Endothelial cell of umbilical vein (primary cell): ENCODE measurements at regions not wholly inside any gene's neighbourhood (a gene's known extent, or its start where the extent isn't known, plus 50 kb on each side); places are given as distances from the start of the nearest gene placed in this dataset.

ENCODE experiments used
- BruUV-seq: library from RNA; stranded (reverse); fragments of 400-500 nt; replicated peaks from 2 replicates; lab custom pipeline; 2021; lab: Mats Ljungman, UMichigan
- CTCF ChIA-PET: fragments of 300-600, 350-600 bp; sonication (Branson Sonifier 250); formaldehyde crosslinking; loops from one replicate; lab custom pipeline; 2021; ENCODE audit warnings: antibody characterized with exemption, inconsistent platforms; lab: Charles Lee
- POLR2A ChIA-PET: fragments of 300-600, 350-600 bp; sonication (Branson Sonifier 250); formaldehyde crosslinking; loops from one replicate; lab custom pipeline; 2021; ENCODE audit warnings: antibody characterized with exemption, inconsistent platforms; lab: Charles Lee
- DNase-seq: peaks from one replicate; pipeline ENCODE4 v3.0.0-alpha.2; 2011; ENCODE audit warnings: low read depth, low spot score
- FAIRE-seq: peaks from 2 replicates; lab custom pipeline; 2011; peaks lifted over from hg19 to GRCh38; lab: Jason Lieb, UNC
- H2AFZ ChIP-seq: 2 replicates; pipeline ENCODE4 v1.6.0; 2012; ENCODE audit warnings: low read depth, low read length, control low read depth, inconsistent platforms
- H3K27ac ChIP-seq: 2 replicates; pipeline ENCODE4 v1.5.1; 2011; ENCODE audit warnings: low read depth, mild to moderate bottlenecking, control low read depth, low read length, moderate library complexity; ENCODE audit not compliant: insufficient read depth
- H3K27me3 ChIP-seq, 2 experiments: 2 replicates each; pipeline versions ENCODE4 v1.6.0 to v1.6.1; 2011; ENCODE audit warnings: low read length in 2 of 2, mixed read lengths in 1 of 2; ENCODE audit not compliant: control insufficient read depth in 2 of 2, insufficient read depth in 2 of 2
- H3K36me3 ChIP-seq, 2 experiments: 2 replicates in 1 of 2; 3 replicates in 1 of 2; pipeline ENCODE4 v1.5.1; 2011; ENCODE audit warnings: low read length in 2 of 2, mild to moderate bottlenecking in 1 of 2, moderate library complexity in 1 of 2; ENCODE audit not compliant: control insufficient read depth in 2 of 2, insufficient read depth in 2 of 2; ENCODE audit errors: extremely low read depth in 1 of 2
- H3K4me1 ChIP-seq: 3 replicates; pipeline ENCODE4 v1.5.1; 2011; ENCODE audit warnings: mild to moderate bottlenecking, low read length; ENCODE audit not compliant: control insufficient read depth, insufficient read depth; ENCODE audit errors: extremely low read depth
- H3K4me2 ChIP-seq: 2 replicates; pipeline ENCODE4 v1.6.1; 2011; ENCODE audit warnings: low read length, control low read depth, mixed read lengths; ENCODE audit not compliant: insufficient read depth
- H3K4me3 ChIP-seq, 3 experiments: fragments of 200-600 bp in 1 of 3; sonication (generic), shearing (Covaris generic) in 1 of 3; replicated peaks in 1 of 3; 2 replicates each; pipeline ENCODE4 v1.5.1; 2011 to 2016; ENCODE audit warnings: control low read depth in 3 of 3, low read length in 3 of 3, mild to moderate bottlenecking in 2 of 3, inconsistent platforms in 1 of 3, low read depth in 1 of 3, moderate library complexity in 1 of 3; ENCODE audit not compliant: insufficient read depth in 1 of 3
- H3K79me2 ChIP-seq: 2 replicates; pipeline ENCODE4 v1.6.0; 2012; ENCODE audit warnings: low read length, inconsistent platforms; ENCODE audit not compliant: control insufficient read depth, insufficient read depth
- H3K9ac ChIP-seq: replicated peaks from 2 replicates; pipeline ENCODE3; 2011; ENCODE audit warnings: low read length, control low read depth; ENCODE audit not compliant: insufficient read depth; ENCODE audit errors: extremely low read depth
- H3K9me1 ChIP-seq: replicated peaks from 3 replicates; pipeline ENCODE4 v1.6.0; 2011; ENCODE audit warnings: mild to moderate bottlenecking, low read length; ENCODE audit not compliant: control insufficient read depth, insufficient read depth; ENCODE audit errors: extremely low read depth
- H3K9me3 ChIP-seq: replicated peaks from 2 replicates; pipeline ENCODE4 v1.5.1; 2012; ENCODE audit warnings: low read length, inconsistent platforms; ENCODE audit not compliant: control insufficient read depth, insufficient read depth
- H4K20me1 ChIP-seq: replicated peaks from 2 replicates; pipeline ENCODE3; 2011; ENCODE audit warnings: mild to moderate bottlenecking, low read length; ENCODE audit not compliant: control insufficient read depth, insufficient read depth; ENCODE audit errors: extremely low read depth
- CTCF ChIP-seq, 2 donors: IDR thresholded peaks; 1 replicate in 1 of 2; 2 replicates in 1 of 2; pipeline ENCODE4 v1.5.1; 2011; ENCODE audit warnings: low read length in 2 of 2, mild to moderate bottlenecking in 2 of 2, moderate library complexity in 2 of 2, control low read depth in 1 of 2, inconsistent platforms in 1 of 2, low read depth in 1 of 2; ENCODE audit not compliant: insufficient read depth in 1 of 2; ENCODE audit errors: extremely low read depth in 1 of 2
- EZH2 ChIP-seq: IDR thresholded peaks from 2 replicates; pipeline ENCODE4 v1.6.1; 2012; ENCODE audit warnings: borderline replicate concordance, low read depth, mild to moderate bottlenecking, moderate library complexity, low read length, inconsistent platforms; ENCODE audit not compliant: severe bottlenecking
- FOS ChIP-seq: IDR thresholded peaks from 2 replicates; pipeline ENCODE4 v1.6.1; 2011; ENCODE audit warnings: mild to moderate bottlenecking, low read length, moderate library complexity, borderline replicate concordance; ENCODE audit not compliant: insufficient read depth
- GATA2 ChIP-seq: IDR thresholded peaks from 2 replicates; pipeline ENCODE4 v1.7.0; 2011; ENCODE audit warnings: low read depth, mild to moderate bottlenecking, moderate library complexity, mixed read lengths, low read length; ENCODE audit not compliant: insufficient read length, insufficient read depth
- JUN ChIP-seq: IDR thresholded peaks from 2 replicates; pipeline ENCODE4 v1.6.1; 2011; ENCODE audit warnings: borderline replicate concordance, low read depth; ENCODE audit not compliant: insufficient read length, insufficient read depth
- MAX ChIP-seq: IDR thresholded peaks from 2 replicates; pipeline ENCODE4 v1.6.1; 2011; ENCODE audit not compliant: insufficient read depth, insufficient read length
- MYC ChIP-seq: IDR thresholded peaks from one replicate; pipeline ENCODE4 v1.6.1; 2011; ENCODE audit warnings: mild to moderate bottlenecking, low read depth, low read length
- POLR2A ChIP-seq: IDR thresholded peaks from 2 replicates; pipeline ENCODE4 v1.6.1; 2012; ENCODE audit warnings: low read depth, mild to moderate bottlenecking, control low read depth, low read length
- POLR2AphosphoS5 ChIP-seq: IDR thresholded peaks from 2 replicates; pipeline ENCODE4 v1.6.1; 2012; ENCODE audit warnings: low read depth, mild to moderate bottlenecking, control low read depth, low read length, moderate library complexity; ENCODE audit not compliant: insufficient read depth
- dilution Hi-C: fragments of 300-500 bp; cut with MboI; formaldehyde crosslinking; loops from one replicate; pipeline ENCODE4 v1.15.0; 2019; ENCODE audit warnings: low sequenced_read_pairs; ENCODE audit not compliant: extremely low pct_ligation_motif_present
- intact Hi-C: fragments of 100-400 bp; cut with micrococcal nuclease; formaldehyde crosslinking; loops from one replicate; pipeline ENCODE4 v1.10.0; 2022

- no TSS peak for BruUV-seq
- H3K27ac ChIP-seq: no peak overlapping the region
- no peaks in the 10 kb centered on the region for H3K79me2 ChIP-seq
- H3K9ac ChIP-seq: no peak overlapping the region
- no peaks in the 10 kb centered on the region for H3K9me1 ChIP-seq
- H3K4me2 ChIP-seq: no peak overlapping the region
- no peak overlapping the region for H2AFZ ChIP-seq
- no peaks in the 10 kb centered on the region for H3K27me3 ChIP-seq
- no peak for TF ChIP-seq POLR2AphosphoS5
- no peak for TF ChIP-seq FOS
- no peak for TF ChIP-seq GATA2
- no peak for TF ChIP-seq EZH2
- no peak for TF ChIP-seq CTCF (IDR thresholded peaks at IDR 0.05; ENCODE audit: extremely low read depth in 1 of 2, insufficient read depth in 1 of 2, low read depth in 1 of 2, low read length in 2 of 2)
- TF ChIP-seq MYC: no peak
- no peak for TF ChIP-seq POLR2A
- no peak for TF ChIP-seq JUN
- no peak for TF ChIP-seq MAX
- CTCF ChIA-PET: interaction anchor here (1.9 kb wide), 1 partner anchor 17 kb away, joined by 5 read pairs; no protein-coding TSS in a partner anchor
- dilution Hi-C loops: no loop called here
- FAIRE-seq (no peak), DNase-seq (no peak)
- no peaks in the 10 kb centered on the region for H3K9me3 ChIP-seq
- no peaks in the 10 kb centered on the region for H3K36me3 ChIP-seq
- H4K20me1 ChIP-seq: no peaks in the 10 kb centered on the region
- no peaks in the 10 kb centered on the region for H3K4me1 ChIP-seq
- POLR2A ChIA-PET: no interaction called here
- H3K4me3 ChIP-seq: no peak overlapping the region
- intact Hi-C loops: no loop called here
Observed at GRCh38 chr5:97877588-97877987, 694.5 kb upstream of the RIOK2 start.
